A549 (cell line): ENCODE measurements at regions not wholly inside any gene's neighbourhood (a gene's known extent, or its start where the extent isn't known, plus 50 kb on each side); places are given as distances from the start of the nearest gene placed in this dataset.

ENCODE experiments used
- ATAC-seq, 2 experiments: fragments of 200-7000 bp in 1 of 2; fragments of >200 bp in 1 of 2; cut with Nextera tagmentation in 1 of 2; cut with Tn5 transposase in 1 of 2; 3 replicates each; pipeline versions ENCODE4 v1.8.0 to v1.9.1; 2018 to 2020; ENCODE audit warnings: mild to moderate bottlenecking in 1 of 2, moderate library complexity in 1 of 2
- CTCF ChIA-PET: fragments of 300-600 bp; sonication (Branson Sonifier 250); formaldehyde crosslinking; extraction: SDS; loops from one replicate; lab custom pipeline; 2021; ENCODE audit warnings: antibody characterized with exemption, inconsistent platforms; lab: Yijun Ruan, JAX
- POLR2A ChIA-PET: fragments of 350-600 bp; formaldehyde crosslinking; extraction: SDS; loops from one replicate; lab custom pipeline; 2021; ENCODE audit warnings: antibody characterized with exemption, inconsistent platforms; lab: Yijun Ruan, JAX
- DNase-seq, 2 experiments: peaks; one replicate each; pipeline versions ENCODE4 v3.0.0 to v3.0.0-alpha.2; 2011 to 2016; ENCODE audit warnings: low read depth in 1 of 2, low spot score in 1 of 2
- FAIRE-seq: peaks from 2 replicates; lab custom pipeline; 2011; peaks lifted over from hg19 to GRCh38; lab: Jason Lieb, UNC
- H3K27ac ChIP-seq, 2 experiments: fragments of >200 bp; sonication (Bioruptor Twin); formaldehyde crosslinking; 3 replicates each; pipeline ENCODE4 v1.5.1; 2016 to 2017
- H3K4me1 ChIP-seq: fragments of >200 bp; sonication (Bioruptor Twin); formaldehyde crosslinking; 3 replicates; pipeline ENCODE4 v1.6.1; 2016
- H3K4me2 ChIP-seq: fragments of >200 bp; sonication (Bioruptor Twin); formaldehyde crosslinking; 3 replicates; pipeline ENCODE4 v1.6.1; 2016
- H3K4me3 ChIP-seq: fragments of >200 bp; sonication (Bioruptor Twin); formaldehyde crosslinking; 3 replicates; pipeline ENCODE4 v1.5.1; 2016
- H3K9me3 ChIP-seq: fragments of >200 bp; sonication (Bioruptor Twin); formaldehyde crosslinking; 3 replicates; pipeline ENCODE4 v1.6.1; 2016
- CHD4 ChIP-seq: fragments of 200-600 bp; sonication (generic); IDR thresholded peaks from 2 replicates; pipeline ENCODE4 v1.6.1; 2016; ENCODE audit warnings: antibody characterized with exemption, mild to moderate bottlenecking, borderline replicate concordance
- ESRRA ChIP-seq: fragments of 150-350 bp; IDR thresholded peaks from 2 replicates; pipeline ENCODE4 v1.6.1; 2014; ENCODE audit warnings: mild to moderate bottlenecking, low read length, borderline replicate concordance
- FOXS1 ChIP-seq: fragments of 250-450 bp; sonication (Bioruptor Pico); IDR thresholded peaks from 2 replicates; pipeline ENCODE4 v1.5.0; 2020; ENCODE audit warnings: mild to moderate bottlenecking, moderate library complexity
- GATA3 ChIP-seq: IDR thresholded peaks from 2 replicates; pipeline ENCODE4 v1.6.1; 2012; ENCODE audit warnings: borderline replicate concordance
- JUN ChIP-seq, 2 experiments: fragments of >200 bp; sonication (Bioruptor Twin); formaldehyde crosslinking; IDR thresholded peaks; 2 replicates in 1 of 2; 3 replicates in 1 of 2; pipeline ENCODE4 v1.6.1; 2016 to 2017
- JUNB ChIP-seq: fragments of >200 bp; sonication (Bioruptor Twin); formaldehyde crosslinking; IDR thresholded peaks from 2 replicates; pipeline ENCODE4 v1.6.1; 2016
- MYC ChIP-seq: IDR thresholded peaks from 2 replicates; pipeline ENCODE4 v1.6.1; 2012; ENCODE audit warnings: mild to moderate bottlenecking, inconsistent platforms, low read length, improper control_type of control experiment, borderline replicate concordance
- POLR2A ChIP-seq: IDR thresholded peaks from 2 replicates; pipeline ENCODE4 v1.6.1; 2012; ENCODE audit warnings: mild to moderate bottlenecking, low read length
- POLR2AphosphoS2 ChIP-seq: conservative IDR thresholded peaks from 2 replicates; pipeline ENCODE4 v1.6.1; 2012; ENCODE audit warnings: low read length, improper control_type of control experiment, inconsistent platforms
- RARB ChIP-seq: fragments of 250-450 bp; sonication (Bioruptor Pico); IDR thresholded peaks from 2 replicates; pipeline ENCODE4 v1.8.0; 2021; ENCODE audit warnings: mild to moderate bottlenecking, moderate library complexity
- RFX5 ChIP-seq: fragments of 450-650 bp; IDR thresholded peaks from 2 replicates; pipeline ENCODE4 v1.7.1; 2014; ENCODE audit warnings: antibody characterized with exemption, mild to moderate bottlenecking, moderate library complexity
- SMC3 ChIP-seq: fragments of >200 bp; sonication (Bioruptor Twin); formaldehyde crosslinking; IDR thresholded peaks from 3 replicates; pipeline ENCODE4 v1.6.1; 2018; ENCODE audit warnings: inconsistent platforms
- TP53 ChIP-seq: fragments of 250-450 bp; sonication (Bioruptor Pico); IDR thresholded peaks from 2 replicates; pipeline ENCODE4 v1.5.0; 2021; ENCODE audit warnings: mild to moderate bottlenecking, moderate library complexity
- ZC3H11A ChIP-seq: fragments of 450-650 bp; IDR thresholded peaks from 2 replicates; pipeline ENCODE4 v1.6.1; 2014; ENCODE audit warnings: antibody characterized with exemption, mild to moderate bottlenecking
- WGBS: methylation state at CpG from one replicate; pipeline ENCODE4 v1.1.6; 2017; ENCODE audit errors: missing lambda C conversion rate; 5-methylcytosine and 5-hydroxymethylcytosine counted together
- TF ChIP-seq, protein P1 (sequence below): IDR thresholded peaks from 2 replicates; pipeline ENCODE4 v1.6.1; 2012; ENCODE audit warnings: low read depth, borderline replicate concordance
- TF ChIP-seq, protein P2 (sequence below): fragments of >200 bp; sonication (Bioruptor Twin); formaldehyde crosslinking; IDR thresholded peaks from 3 replicates; pipeline ENCODE4 v1.6.1; 2016
- TF ChIP-seq, protein P3 (sequence below): fragments of 150-350 bp; IDR thresholded peaks from 2 replicates; pipeline ENCODE4 v1.6.1; 2014; ENCODE audit warnings: low read depth, mild to moderate bottlenecking, low read length
- TF ChIP-seq, protein P4 (sequence below): IDR thresholded peaks from 2 replicates; pipeline ENCODE4 v1.6.1; 2012
- TF ChIP-seq, protein P5 (sequence below): fragments of 250-450 bp; sonication (Bioruptor Pico); IDR thresholded peaks from 2 replicates; pipeline ENCODE4 v1.5.0; 2021; ENCODE audit warnings: mild to moderate bottlenecking, moderate library complexity, borderline replicate concordance
- TF ChIP-seq, protein P6 (sequence below): IDR thresholded peaks from 2 replicates; pipeline ENCODE4 v1.6.1; 2012

DNA sequence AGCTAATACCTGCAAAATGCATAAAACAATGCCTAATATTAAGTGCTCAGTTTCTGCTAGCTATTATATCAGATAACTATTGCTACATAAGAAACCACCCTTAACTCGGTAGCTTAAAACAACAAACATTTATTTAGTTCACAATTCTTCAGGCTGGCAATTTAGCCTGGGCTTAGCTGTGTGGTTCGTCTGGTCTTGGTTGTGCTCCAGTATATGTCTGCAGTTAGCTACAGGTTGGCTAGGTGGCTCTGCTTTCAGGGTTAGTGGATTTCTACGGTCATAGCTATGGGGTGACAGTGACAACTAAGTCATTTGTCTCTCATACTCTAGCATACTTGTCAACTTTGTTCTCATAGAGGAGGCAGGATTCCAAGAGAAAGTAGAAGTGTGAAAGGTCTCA, 61.8 kb upstream of the NRP1 start:
- H3K9me3 ChIP-seq, result peaks cover 11% of the 10 kb centered on the region; the same call in 2 of the 3 replicates
- TF ChIP-seq POLR2AphosphoS2, result no peak
- no peak for TF ChIP-seq RFX5
- no peak for TF ChIP-seq TP53 (CRISPR knock-in tag)
- TF ChIP-seq, protein P1, sequence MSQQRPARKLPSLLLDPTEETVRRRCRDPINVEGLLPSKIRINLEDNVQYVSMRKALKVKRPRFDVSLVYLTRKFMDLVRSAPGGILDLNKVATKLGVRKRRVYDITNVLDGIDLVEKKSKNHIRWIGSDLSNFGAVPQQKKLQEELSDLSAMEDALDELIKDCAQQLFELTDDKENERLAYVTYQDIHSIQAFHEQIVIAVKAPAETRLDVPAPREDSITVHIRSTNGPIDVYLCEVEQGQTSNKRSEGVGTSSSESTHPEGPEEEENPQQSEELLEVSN, result no peak
- TF ChIP-seq, protein P2, sequence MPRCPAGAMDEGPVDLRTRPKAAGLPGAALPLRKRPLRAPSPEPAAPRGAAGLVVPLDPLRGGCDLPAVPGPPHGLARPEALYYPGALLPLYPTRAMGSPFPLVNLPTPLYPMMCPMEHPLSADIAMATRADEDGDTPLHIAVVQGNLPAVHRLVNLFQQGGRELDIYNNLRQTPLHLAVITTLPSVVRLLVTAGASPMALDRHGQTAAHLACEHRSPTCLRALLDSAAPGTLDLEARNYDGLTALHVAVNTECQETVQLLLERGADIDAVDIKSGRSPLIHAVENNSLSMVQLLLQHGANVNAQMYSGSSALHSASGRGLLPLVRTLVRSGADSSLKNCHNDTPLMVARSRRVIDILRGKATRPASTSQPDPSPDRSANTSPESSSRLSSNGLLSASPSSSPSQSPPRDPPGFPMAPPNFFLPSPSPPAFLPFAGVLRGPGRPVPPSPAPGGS, result no peak
- TF ChIP-seq, protein P3, sequence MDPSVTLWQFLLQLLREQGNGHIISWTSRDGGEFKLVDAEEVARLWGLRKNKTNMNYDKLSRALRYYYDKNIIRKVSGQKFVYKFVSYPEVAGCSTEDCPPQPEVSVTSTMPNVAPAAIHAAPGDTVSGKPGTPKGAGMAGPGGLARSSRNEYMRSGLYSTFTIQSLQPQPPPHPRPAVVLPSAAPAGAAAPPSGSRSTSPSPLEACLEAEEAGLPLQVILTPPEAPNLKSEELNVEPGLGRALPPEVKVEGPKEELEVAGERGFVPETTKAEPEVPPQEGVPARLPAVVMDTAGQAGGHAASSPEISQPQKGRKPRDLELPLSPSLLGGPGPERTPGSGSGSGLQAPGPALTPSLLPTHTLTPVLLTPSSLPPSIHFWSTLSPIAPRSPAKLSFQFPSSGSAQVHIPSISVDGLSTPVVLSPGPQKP, result no peak
- TF ChIP-seq, all 56 proteins: peak for 0
- FAIRE-seq, result no peak
- Histone ChIP-seq H3K4me1 (no peaks in the 10 kb centered on the region), H3K4me3 (no peak overlapping the region), H3K27ac (no peak overlapping the region), H3K4me2 (no peak overlapping the region)
- 56% methylated on average over 3 of the region's 3 CpGs for WGBS
- no peak for ATAC-seq
- DNase-seq, result no peak
- ChIA-PET CTCF (interaction anchor here (1.3 kb wide), 1 partner anchor 9 kb away, joined by 4 read pairs; no protein-coding TSS in a partner anchor), POLR2A (no interaction called here)

DNA sequence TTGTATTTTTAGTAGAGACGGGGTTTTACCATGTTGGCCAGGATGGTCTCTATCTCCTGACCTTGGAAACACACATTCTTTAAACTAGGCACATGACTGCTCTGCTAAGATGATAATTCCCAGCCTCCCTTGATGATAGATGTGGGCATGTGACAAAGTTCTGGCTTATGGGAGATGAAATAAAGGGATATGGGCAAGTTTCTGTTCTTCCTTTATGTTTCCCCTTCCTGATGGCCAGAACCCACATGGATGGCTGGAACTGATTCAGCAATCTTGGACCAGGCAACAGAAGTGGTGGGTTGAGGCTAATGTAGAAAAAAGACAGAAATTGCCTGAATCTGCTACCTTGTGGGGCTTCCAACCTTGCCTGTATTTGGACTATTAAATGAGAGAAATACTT, 60.7 kb upstream of the NRP1 start:
- Histone ChIP-seq H3K4me1 (peaks cover 4% of the 10 kb centered on the region), H3K9me3 (peaks cover 11% of the 10 kb centered on the region; the same call in 2 of the 3 replicates), H3K4me3 (no peak overlapping the region), H3K27ac (no peak overlapping the region), H3K4me2 (no peak overlapping the region)
- TF ChIP-seq GATA3 (no peak), JUNB (no peak), JUN (IDR thresholded peaks at IDR 0.05) (no peak), RARB (no peak), SMC3 (no peak)
- TF ChIP-seq, protein P4, sequence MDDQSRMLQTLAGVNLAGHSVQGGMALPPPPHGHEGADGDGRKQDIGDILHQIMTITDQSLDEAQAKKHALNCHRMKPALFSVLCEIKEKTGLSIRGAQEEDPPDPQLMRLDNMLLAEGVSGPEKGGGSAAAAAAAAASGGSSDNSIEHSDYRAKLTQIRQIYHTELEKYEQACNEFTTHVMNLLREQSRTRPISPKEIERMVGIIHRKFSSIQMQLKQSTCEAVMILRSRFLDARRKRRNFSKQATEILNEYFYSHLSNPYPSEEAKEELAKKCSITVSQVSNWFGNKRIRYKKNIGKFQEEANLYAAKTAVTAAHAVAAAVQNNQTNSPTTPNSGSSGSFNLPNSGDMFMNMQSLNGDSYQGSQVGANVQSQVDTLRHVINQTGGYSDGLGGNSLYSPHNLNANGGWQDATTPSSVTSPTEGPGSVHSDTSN, result no peak
- TF ChIP-seq, protein P5, sequence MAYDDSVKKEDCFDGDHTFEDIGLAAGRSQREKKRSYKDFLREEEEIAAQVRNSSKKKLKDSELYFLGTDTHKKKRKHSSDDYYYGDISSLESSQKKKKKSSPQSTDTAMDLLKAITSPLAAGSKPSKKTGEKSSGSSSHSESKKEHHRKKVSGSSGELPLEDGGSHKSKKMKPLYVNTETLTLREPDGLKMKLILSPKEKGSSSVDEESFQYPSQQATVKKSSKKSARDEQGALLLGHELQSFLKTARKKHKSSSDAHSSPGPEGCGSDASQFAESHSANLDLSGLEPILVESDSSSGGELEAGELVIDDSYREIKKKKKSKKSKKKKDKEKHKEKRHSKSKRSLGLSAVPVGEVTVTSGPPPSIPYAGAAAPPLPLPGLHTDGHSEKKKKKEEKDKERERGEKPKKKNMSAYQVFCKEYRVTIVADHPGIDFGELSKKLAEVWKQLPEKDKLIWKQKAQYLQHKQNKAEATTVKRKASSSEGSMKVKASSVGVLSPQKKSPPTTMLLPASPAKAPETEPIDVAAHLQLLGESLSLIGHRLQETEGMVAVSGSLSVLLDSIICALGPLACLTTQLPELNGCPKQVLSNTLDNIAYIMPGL (CRISPR knock-in tag), result no peak
- TF ChIP-seq, protein P6, sequence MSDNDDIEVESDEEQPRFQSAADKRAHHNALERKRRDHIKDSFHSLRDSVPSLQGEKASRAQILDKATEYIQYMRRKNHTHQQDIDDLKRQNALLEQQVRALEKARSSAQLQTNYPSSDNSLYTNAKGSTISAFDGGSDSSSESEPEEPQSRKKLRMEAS, result no peak
- DNase-seq (no peak), FAIRE-seq (no peak), ATAC-seq (no peak)
- ChIA-PET CTCF (interaction anchor here (0.7 kb wide), 1 partner anchor 519 kb away, joined by 3 read pairs; no protein-coding TSS in a partner anchor), POLR2A (no interaction called here)
- WGBS, result 67% methylated on average over 1 of the region's 1 CpG

DNA sequence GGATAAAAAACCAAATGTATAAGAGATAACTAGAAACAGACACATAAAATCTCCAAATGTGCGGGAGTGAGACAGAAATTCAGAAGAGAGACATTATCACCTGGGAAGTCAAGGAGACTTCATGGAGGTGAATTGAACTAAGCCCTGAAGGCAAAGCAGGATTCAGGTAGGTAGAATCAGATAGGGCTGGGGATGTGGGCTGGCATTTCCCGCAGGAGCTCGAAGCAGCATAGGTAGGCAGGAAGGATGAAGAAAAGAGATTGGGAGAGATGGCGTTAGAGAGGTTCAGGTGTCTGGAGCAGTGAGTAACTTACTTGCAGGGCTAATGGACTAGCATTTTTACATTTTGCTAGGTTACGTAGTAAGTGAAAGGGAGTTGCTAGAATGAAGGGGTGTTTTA, 58.2 kb upstream of the NRP1 start:
- Histone ChIP-seq H3K9me3 (peaks cover 11% of the 10 kb centered on the region; the same call in 2 of the 3 replicates), H3K4me3 (no peak overlapping the region), H3K27ac (no peak overlapping the region), H3K4me2 (no peak overlapping the region), H3K4me1 (peaks cover 11% of the 10 kb centered on the region)
- ChIA-PET CTCF (no interaction called here), POLR2A (no interaction called here)
- no peak for FAIRE-seq
- ATAC-seq, result no peak
- 91% methylated on average over 5 of the region's 5 CpGs for WGBS
- DNase-seq, result no peak
- TF ChIP-seq, protein P1, result no peak
- TF ChIP-seq FOXS1 (CRISPR knock-in tag) (no peak), MYC (no peak), POLR2A (no peak), ZC3H11A (no peak), POLR2AphosphoS2 (no peak), CHD4 (no peak), TP53 (CRISPR knock-in tag) (no peak), ESRRA (no peak)
